ENCODE measurements at regions not wholly inside any gene's neighbourhood (a gene's known extent, or its start where the extent isn't known, plus 50 kb on each side); places are given as distances from the start of the nearest gene placed in this dataset.

GRCh38 chr6:22476811-22477390 lies 92.5 kb upstream of the HDGFL1 start:
- Histone ChIP-seq H3F3A (replicated peaks; ENCODE audit: low read depth) (no peaks in the 10 kb centered on the region), H4K20me1 (replicated peaks; ENCODE audit: insufficient read depth) (no peaks in the 10 kb centered on the region), H3K9me2 (ENCODE audit: insufficient read depth) (peaks cover 8% of the 10 kb centered on the region; the same call in 1 of the 2 replicates), H3K4me1 (ENCODE audit: insufficient read depth) (no peaks in the 10 kb centered on the region), H3K4me3 (no peak overlapping the region), H3K36me3 (ENCODE audit: insufficient read depth) (no peaks in the 10 kb centered on the region), H3K27me3 (ENCODE audit: insufficient read depth) (no peaks in the 10 kb centered on the region), H2AFZ (no peak overlapping the region), H3K79me2 (replicated peaks; ENCODE audit: insufficient read depth) (no peaks in the 10 kb centered on the region), H3K27ac (ENCODE audit: low read depth) (no peak overlapping the region), H3K4me2 (no peak overlapping the region)
- ATAC-seq (no peak), DNase-seq (ENCODE audit: low spot score) (no peak)
- no peaks in the 10 kb centered on the region for H3K27me3 Mint-ChIP-seq (ENCODE audit: insufficient read depth, low read depth, poor library complexity)
- H3K27ac Mint-ChIP-seq: no peak overlapping the region
- TF ChIP-seq NANOG (IDR thresholded peaks at IDR 0.05; ENCODE audit: borderline replicate concordance) (no peak), ZNF114 (CRISPR knock-in tag; IDR thresholded peaks at IDR 0.05) (no peak), ETS1 (IDR thresholded peaks at IDR 0.05) (no peak), ZNF331 (CRISPR knock-in tag; IDR thresholded peaks at IDR 0.05; ENCODE audit: low read depth) (no peak), STAT1 (IDR thresholded peaks at IDR 0.05; ENCODE audit: unreplicated experiment) (no peak), REST (IDR thresholded peaks at IDR 0.05; ENCODE audit: unreplicated experiment) (no peak), CTCF (conservative IDR thresholded peaks at IDR 0.05; ENCODE audit: low read depth in 2 of 2) (no peak), POLR2AphosphoS5 (IDR thresholded peaks at IDR 0.05; ENCODE audit: low read depth) (no peak)
- no peak overlapping the region for H3K4me3 Mint-ChIP-seq
- no peaks in the 10 kb centered on the region for H3K9me3 Mint-ChIP-seq
- no peaks in the 10 kb centered on the region for H3K36me3 Mint-ChIP-seq (ENCODE audit: low read depth)
- no peaks in the 10 kb centered on the region for H3K4me1 Mint-ChIP-seq

- Histone ChIP-seq H3K9me2 (ENCODE audit: insufficient read depth) (no peaks in the 10 kb centered on the region), H3F3A (replicated peaks; ENCODE audit: low read depth) (no peaks in the 10 kb centered on the region), H3K4me3 (no peak overlapping the region), H3K27me3 (ENCODE audit: insufficient read depth) (no peaks in the 10 kb centered on the region), H4K20me1 (replicated peaks; ENCODE audit: insufficient read depth) (no peaks in the 10 kb centered on the region), H3K27ac (ENCODE audit: low read depth) (no peak overlapping the region), H3K4me2 (no peak overlapping the region), H2AFZ (0 out of 2 replicates have a peak overlapping the region, but pooled peaks have one; percentile 8), H3K4me1 (ENCODE audit: insufficient read depth) (no peaks in the 10 kb centered on the region), H3K36me3 (ENCODE audit: insufficient read depth) (no peaks in the 10 kb centered on the region), H3K79me2 (replicated peaks; ENCODE audit: insufficient read depth) (no peaks in the 10 kb centered on the region)
- Mint-ChIP-seq H3K27ac (no peak overlapping the region), H3K4me3 (no peak overlapping the region), H3K4me1 (no peaks in the 10 kb centered on the region), H3K27me3 (ENCODE audit: insufficient read depth, low read depth, poor library complexity) (no peaks in the 10 kb centered on the region), H3K36me3 (ENCODE audit: low read depth) (no peaks in the 10 kb centered on the region), H3K9me3 (no peaks in the 10 kb centered on the region)
- no peak for ATAC-seq
- no peak for DNase-seq (ENCODE audit: low spot score)
- no peak for TF ChIP-seq CREB1 (CRISPR knock-in tag; IDR thresholded peaks at IDR 0.05; ENCODE audit: low read depth)
Observed at GRCh38 chr6:22497276-22497675, 72.1 kb upstream of the HDGFL1 start.

Data from GM23338 (cell line).